H1 (cell line): ENCODE measurements at regions not wholly inside any gene's neighbourhood (a gene's known extent, or its start where the extent isn't known, plus 50 kb on each side); places are given as distances from the start of the nearest gene placed in this dataset.

ENCODE experiments used
- CTCF ChIA-PET: fragments of 300-600 bp; sonication (Branson Sonifier 250); formaldehyde crosslinking; loops from one replicate; lab custom pipeline; 2021; ENCODE audit not compliant: partially characterized antibody; lab: Charles Lee
- POLR2A ChIA-PET: fragments of 300-600 bp; sonication (Branson Sonifier 250); formaldehyde crosslinking; loops from one replicate; lab custom pipeline; 2021; ENCODE audit warnings: inconsistent platforms; ENCODE audit not compliant: partially characterized antibody; lab: Charles Lee
- DNase-seq, 2 experiments: peaks; one replicate each; pipeline versions ENCODE4 v3.0.0 to v3.0.0-alpha.2; 2010 to 2022; ENCODE audit warnings: low spot score in 2 of 2, low read depth in 1 of 2, mixed read lengths in 1 of 2
- FAIRE-seq: peaks from 2 replicates; lab custom pipeline; 2011; peaks lifted over from hg19 to GRCh38; lab: Jason Lieb, UNC
- H2AFZ ChIP-seq: 2 replicates; pipeline ENCODE4 v1.8.1; 2012; ENCODE audit warnings: low read length, inconsistent platforms
- H2AK5ac ChIP-seq: 2 replicates; pipeline ENCODE4 v1.6.1; 2013; ENCODE audit warnings: low read depth, low read length
- H2BK120ac ChIP-seq: replicated peaks from 2 replicates; pipeline ENCODE3; 2013; ENCODE audit warnings: low read depth, low read length, inconsistent platforms
- H2BK12ac ChIP-seq: 2 replicates; pipeline ENCODE4 v1.6.1; 2013; ENCODE audit warnings: low read depth, low read length
- H2BK15ac ChIP-seq: 2 replicates; pipeline ENCODE4 v1.6.1; 2013; ENCODE audit warnings: low read length
- H2BK20ac ChIP-seq: 2 replicates; pipeline ENCODE4 v1.6.1; 2013; ENCODE audit warnings: low read length
- H2BK5ac ChIP-seq: 2 replicates; pipeline ENCODE4 v1.6.1; 2013; ENCODE audit warnings: low read depth, low read length
- H3K14ac ChIP-seq: 2 replicates; pipeline ENCODE4 v1.6.1; 2013; ENCODE audit warnings: inconsistent platforms; ENCODE audit not compliant: insufficient read length
- H3K18ac ChIP-seq: 2 replicates; pipeline ENCODE4 v1.6.1; 2013; ENCODE audit warnings: low read length; ENCODE audit errors: extremely low read depth
- H3K23ac ChIP-seq: 2 replicates; pipeline ENCODE4 v1.6.1; 2013; ENCODE audit warnings: inconsistent platforms; ENCODE audit not compliant: insufficient read length
- H3K23me2 ChIP-seq: 2 replicates; pipeline ENCODE4 v1.6.1; 2013; ENCODE audit warnings: low read depth, low read length
- H3K27ac ChIP-seq: 2 replicates; pipeline ENCODE4 v1.6.1; 2011; ENCODE audit warnings: low read depth, low read length, inconsistent platforms
- H3K27me3 ChIP-seq, 4 experiments: replicated peaks in 1 of 4; 1 replicate in 1 of 4; 2 replicates in 3 of 4; pipeline versions ENCODE4 v1.6.1 to v1.8.1; 2011 to 2013; ENCODE audit warnings: low read length in 3 of 4, mild to moderate bottlenecking in 3 of 4, inconsistent platforms in 2 of 4, mixed read lengths in 2 of 4, moderate library complexity in 1 of 4; ENCODE audit not compliant: control insufficient read depth in 3 of 4, insufficient read depth in 3 of 4; ENCODE audit errors: extremely low read depth in 1 of 4
- H3K36me3 ChIP-seq, 4 experiments: 2 replicates each; pipeline versions ENCODE4 v1.6.1 to v1.8.1; 2011 to 2013; ENCODE audit warnings: mild to moderate bottlenecking in 4 of 4, low read length in 3 of 4, moderate library complexity in 2 of 4, control low read depth in 1 of 4, inconsistent platforms in 1 of 4; ENCODE audit not compliant: insufficient read depth in 4 of 4, control insufficient read depth in 2 of 4
- H3K4ac ChIP-seq: replicated peaks from 2 replicates; pipeline ENCODE3; 2013; ENCODE audit warnings: low read length, low read depth, mixed read lengths, inconsistent platforms; ENCODE audit not compliant: insufficient read length
- H3K4me1 ChIP-seq, 4 experiments: replicated peaks in 1 of 4; 1 replicate in 1 of 4; 2 replicates in 3 of 4; pipeline versions ENCODE4 v1.6.1 to v1.8.1; 2011 to 2013; ENCODE audit warnings: low read length in 3 of 4, inconsistent platforms in 2 of 4, mixed read lengths in 1 of 4; ENCODE audit not compliant: insufficient read depth in 4 of 4, control insufficient read depth in 3 of 4
- H3K4me2 ChIP-seq, 2 experiments: 2 replicates each; pipeline versions ENCODE4 v1.6.1 to v1.8.1; 2011 to 2013; ENCODE audit warnings: low read depth in 2 of 2, low read length in 2 of 2, control low read depth in 1 of 2, inconsistent platforms in 1 of 2, mild to moderate bottlenecking in 1 of 2; ENCODE audit not compliant: insufficient read depth in 1 of 2
- H3K4me3 ChIP-seq, 4 experiments: fragments of 200-600, 300-600 bp in 1 of 4; sonication (generic), shearing (Covaris generic), sonication (Bioruptor Twin) in 1 of 4; 2 replicates each; pipeline versions ENCODE4 v1.5.1 to v1.8.1; 2011 to 2016; ENCODE audit warnings: low read length in 4 of 4, low read depth in 3 of 4, control low read depth in 2 of 4, inconsistent platforms in 2 of 4, mild to moderate bottlenecking in 2 of 4, mixed read lengths in 1 of 4, moderate library complexity in 1 of 4; ENCODE audit not compliant: insufficient read depth in 2 of 4; ENCODE audit errors: extremely low read depth in 1 of 4
- H3K56ac ChIP-seq: replicated peaks from 2 replicates; pipeline ENCODE3; 2013; ENCODE audit warnings: low read depth, mild to moderate bottlenecking, mixed read lengths, low read length, inconsistent platforms; ENCODE audit not compliant: insufficient read length
- H3K79me1 ChIP-seq: 2 replicates; pipeline ENCODE4 v1.6.1; 2013; ENCODE audit warnings: low read depth, low read length, control low read depth
- H3K79me2 ChIP-seq, 2 experiments: 2 replicates each; pipeline versions ENCODE4 v1.6.1 to v1.8.1; 2012 to 2013; ENCODE audit warnings: low read length in 2 of 2, mild to moderate bottlenecking in 2 of 2, inconsistent platforms in 1 of 2; ENCODE audit not compliant: insufficient read depth in 2 of 2, control insufficient read depth in 1 of 2
- H3K9ac ChIP-seq, 4 experiments: replicated peaks in 1 of 4; 1 replicate in 1 of 4; 2 replicates in 3 of 4; pipeline versions ENCODE4 v1.6.1 to v1.8.1; 2011 to 2013; ENCODE audit warnings: low read depth in 3 of 4, low read length in 3 of 4, control low read depth in 2 of 4, mild to moderate bottlenecking in 2 of 4, moderate library complexity in 2 of 4, inconsistent platforms in 1 of 4; ENCODE audit errors: extremely low read depth in 1 of 4
- H3K9me3 ChIP-seq, 2 experiments: 2 replicates each; pipeline versions ENCODE4 v1.6.1 to v1.8.1; 2012 to 2013; ENCODE audit warnings: mild to moderate bottlenecking in 2 of 2, moderate library complexity in 2 of 2, control low read depth in 1 of 2, inconsistent platforms in 1 of 2, low read depth in 1 of 2, low read length in 1 of 2, mixed read lengths in 1 of 2; ENCODE audit not compliant: insufficient read depth in 2 of 2
- H4K20me1 ChIP-seq, 2 experiments: replicated peaks in 1 of 2; 2 replicates each; pipeline versions ENCODE3 to v1.8.1; 2011 to 2013; ENCODE audit warnings: inconsistent platforms in 2 of 2, low read length in 2 of 2, mild to moderate bottlenecking in 1 of 2; ENCODE audit not compliant: insufficient read depth in 2 of 2, control insufficient read depth in 1 of 2
- H4K5ac ChIP-seq: 2 replicates; pipeline ENCODE4 v1.6.1; 2013; ENCODE audit warnings: low read length, low read depth, mixed read lengths, inconsistent platforms; ENCODE audit not compliant: insufficient read length
- H4K8ac ChIP-seq: 2 replicates; pipeline ENCODE4 v1.8.0; 2013; ENCODE audit warnings: mild to moderate bottlenecking, moderate library complexity, low read length, inconsistent platforms; ENCODE audit not compliant: insufficient read depth; ENCODE audit errors: extremely low read depth
- H4K91ac ChIP-seq: replicated peaks from 2 replicates; pipeline ENCODE3; 2013; ENCODE audit warnings: low read length, mixed read lengths, inconsistent platforms; ENCODE audit not compliant: insufficient read length
- ATF2 ChIP-seq: IDR thresholded peaks from 2 replicates; pipeline ENCODE4 v1.6.1; 2012; ENCODE audit warnings: low read length, inconsistent platforms
- CBX8 ChIP-seq: fragments of 300-800, 300-1000 bp; sonication (generic); IDR thresholded peaks from 2 replicates; pipeline ENCODE4 v1.7.1; 2016; ENCODE audit warnings: low read depth, low read length, borderline replicate concordance
- CEBPB ChIP-seq: IDR thresholded peaks from 2 replicates; pipeline ENCODE4 v1.6.1; 2012; ENCODE audit warnings: low read depth, low read length
- EGR1 ChIP-seq: IDR thresholded peaks from 2 replicates; pipeline ENCODE4 v1.6.1; 2011; ENCODE audit warnings: low read depth, low read length, borderline replicate concordance
- HDAC2 ChIP-seq, 2 experiments: fragments of 300-600 bp in 1 of 2; sonication (generic) in 1 of 2; IDR thresholded peaks; 2 replicates each; pipeline ENCODE4 v1.6.1; 2011 to 2012; ENCODE audit warnings: low read depth in 2 of 2, low read length in 2 of 2, mild to moderate bottlenecking in 2 of 2, moderate library complexity in 2 of 2, borderline replicate concordance in 1 of 2, inconsistent platforms in 1 of 2
- JUND ChIP-seq: IDR thresholded peaks from 2 replicates; pipeline ENCODE4 v1.6.1; 2011; ENCODE audit warnings: mild to moderate bottlenecking, improper control_type of control experiment, low read length
- KDM4A ChIP-seq: IDR thresholded peaks from one replicate; pipeline ENCODE4 v1.7.1; 2012; ENCODE audit warnings: low read depth, mild to moderate bottlenecking, moderate library complexity, low read length, inconsistent platforms; ENCODE audit not compliant: severe bottlenecking
- MAFK ChIP-seq: IDR thresholded peaks from 2 replicates; pipeline ENCODE4 v1.6.1; 2012; ENCODE audit warnings: low read depth, mild to moderate bottlenecking, improper control_type of control experiment, low read length
- RAD21 ChIP-seq, 2 experiments: IDR thresholded peaks in 1 of 2; conservative IDR thresholded peaks in 1 of 2; 2 replicates each; pipeline ENCODE4 v1.6.1; 2011; ENCODE audit warnings: low read depth in 2 of 2, low read length in 2 of 2, improper control_type of control experiment in 1 of 2, inconsistent platforms in 1 of 2, mild to moderate bottlenecking in 1 of 2, moderate library complexity in 1 of 2
- SIRT6 ChIP-seq: IDR thresholded peaks from one replicate; pipeline ENCODE4 v1.7.1; 2012; ENCODE audit warnings: low read length, inconsistent platforms
- SP4 ChIP-seq: IDR thresholded peaks from 2 replicates; pipeline ENCODE4 v1.6.1; 2012; ENCODE audit warnings: low read length, inconsistent platforms
- USF2 ChIP-seq: IDR thresholded peaks from 2 replicates; pipeline ENCODE4 v1.6.1; 2011; ENCODE audit warnings: low read length, improper control_type of control experiment
- YY1 ChIP-seq: IDR thresholded peaks from 2 replicates; pipeline ENCODE4 v1.6.1; 2011; ENCODE audit warnings: low read depth, mild to moderate bottlenecking, low read length
- WGBS, 2 experiments: shearing (Covaris generic) in 1 of 2; methylation state at CpG; one replicate each; pipeline versions ENCODE4 v1.1.6 to v1.1.7; 2013 to 2015; ENCODE audit warnings: low lambda C conversion rate in 2 of 2, mixed read lengths in 2 of 2, inconsistent platforms in 1 of 2, low coverage in 1 of 2, missing lambda C conversion rate in 1 of 2; ENCODE audit not compliant: insufficient replicate concordance in 2 of 2, insufficient coverage in 1 of 2, insufficient read length in 1 of 2; ENCODE audit errors: extremely low coverage in 1 of 2, missing lambda C conversion rate in 1 of 2; 5-methylcytosine and 5-hydroxymethylcytosine counted together

GRCh38 chr5:21071421-21071820 lies 1083.4 kb upstream of the CDH18 start:
- Histone ChIP-seq H3K27ac (no peak overlapping the region), H3K79me2 (no peaks in the 10 kb centered on the region), H3K36me3 (no peaks in the 10 kb centered on the region), H4K8ac (no peak overlapping the region), H4K5ac (no peak overlapping the region), H4K20me1 (no peaks in the 10 kb centered on the region), H3K4me2 (no peak overlapping the region), H3K9ac (no peak overlapping the region), H2BK15ac (no peak overlapping the region), H3K56ac (no peak overlapping the region), H4K91ac (no peak overlapping the region), H3K4me1 (no peaks in the 10 kb centered on the region), H3K14ac (no peak overlapping the region), H3K27me3 (no peaks in the 10 kb centered on the region), H2BK120ac (no peak overlapping the region), H3K23ac (no peak overlapping the region), H2BK12ac (no peak overlapping the region), H3K4me3 (no peak overlapping the region), H2AK5ac (no peak overlapping the region), H3K23me2 (no peaks in the 10 kb centered on the region), H3K18ac (no peak overlapping the region), H3K9me3 (no peaks in the 10 kb centered on the region), H2AFZ (no peak overlapping the region), H3K4ac (no peak overlapping the region), H3K79me1 (no peaks in the 10 kb centered on the region), H2BK20ac (no peak overlapping the region), H2BK5ac (no peak overlapping the region)
- POLR2A ChIA-PET, result no interaction called here
- CTCF ChIA-PET, result no interaction called here
- 92% methylated on average over 4 of the region's 4 CpGs; no CpG with 5 or more reads in 1 of the 2 experiments for WGBS, 2 experiments
- FAIRE-seq (no peak), DNase-seq (no peak)
- TF ChIP-seq SIRT6 (no peak), CEBPB (no peak), CBX8 (no peak), ATF2 (no peak), YY1 (no peak), RAD21 (IDR thresholded peaks at IDR 0.05 in 1 of 2, conservative IDR thresholded peaks at IDR 0.05 in 1 of 2; ENCODE audit: low read depth in 2 of 2, low read length in 2 of 2) (no peak), EGR1 (no peak), MAFK (no peak), JUND (no peak), SP4 (no peak), KDM4A (no peak), HDAC2 (IDR thresholded peaks at IDR 0.05; ENCODE audit: borderline replicate concordance in 1 of 2, low read depth in 2 of 2, low read length in 2 of 2) (no peak), USF2 (no peak)
